ENCODE measurements at regions not wholly inside any gene's neighbourhood (a gene's known extent, or its start where the extent isn't known, plus 50 kb on each side); places are given as distances from the start of the nearest gene placed in this dataset.

DNA sequence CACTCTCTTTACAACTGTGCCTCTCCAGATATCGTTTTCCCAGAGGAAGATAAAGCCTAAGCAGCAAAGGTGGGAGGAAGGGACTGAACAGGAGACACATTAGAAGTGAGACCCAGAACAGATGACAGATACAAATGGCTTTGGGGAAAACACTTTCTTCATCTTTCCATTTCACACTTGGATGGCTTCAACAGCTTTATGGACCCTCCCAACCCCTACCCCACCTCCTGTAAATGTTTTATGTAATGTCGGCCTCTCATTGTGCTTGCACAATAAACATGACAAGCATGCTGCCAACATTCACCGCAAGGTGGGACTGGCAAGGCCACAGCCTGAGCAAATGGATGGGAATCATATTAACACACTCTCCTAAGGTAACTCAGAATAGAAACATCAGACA is 1088.6 kb downstream of the TUSC7 start:
- TF ChIP-seq, protein P1, sequence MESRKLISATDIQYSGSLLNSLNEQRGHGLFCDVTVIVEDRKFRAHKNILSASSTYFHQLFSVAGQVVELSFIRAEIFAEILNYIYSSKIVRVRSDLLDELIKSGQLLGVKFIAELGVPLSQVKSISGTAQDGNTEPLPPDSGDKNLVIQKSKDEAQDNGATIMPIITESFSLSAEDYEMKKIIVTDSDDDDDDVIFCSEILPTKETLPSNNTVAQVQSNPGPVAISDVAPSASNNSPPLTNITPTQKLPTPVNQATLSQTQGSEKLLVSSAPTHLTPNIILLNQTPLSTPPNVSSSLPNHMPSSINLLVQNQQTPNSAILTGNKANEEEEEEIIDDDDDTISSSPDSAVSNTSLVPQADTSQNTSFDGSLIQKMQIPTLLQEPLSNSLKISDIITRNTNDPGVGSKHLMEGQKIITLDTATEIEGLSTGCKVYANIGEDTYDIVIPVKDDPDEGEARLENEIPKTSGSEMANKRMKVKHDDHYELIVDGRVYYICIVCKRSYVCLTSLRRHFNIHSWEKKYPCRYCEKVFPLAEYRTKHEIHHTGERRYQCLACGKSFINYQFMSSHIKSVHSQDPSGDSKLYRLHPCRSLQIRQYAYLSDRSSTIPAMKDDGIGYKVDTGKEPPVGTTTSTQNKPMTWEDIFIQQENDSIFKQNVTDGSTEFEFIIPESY (IDR thresholded peaks at IDR 0.05; ENCODE audit: borderline replicate concordance, low read depth) = no peak
- TF ChIP-seq, protein P2, sequence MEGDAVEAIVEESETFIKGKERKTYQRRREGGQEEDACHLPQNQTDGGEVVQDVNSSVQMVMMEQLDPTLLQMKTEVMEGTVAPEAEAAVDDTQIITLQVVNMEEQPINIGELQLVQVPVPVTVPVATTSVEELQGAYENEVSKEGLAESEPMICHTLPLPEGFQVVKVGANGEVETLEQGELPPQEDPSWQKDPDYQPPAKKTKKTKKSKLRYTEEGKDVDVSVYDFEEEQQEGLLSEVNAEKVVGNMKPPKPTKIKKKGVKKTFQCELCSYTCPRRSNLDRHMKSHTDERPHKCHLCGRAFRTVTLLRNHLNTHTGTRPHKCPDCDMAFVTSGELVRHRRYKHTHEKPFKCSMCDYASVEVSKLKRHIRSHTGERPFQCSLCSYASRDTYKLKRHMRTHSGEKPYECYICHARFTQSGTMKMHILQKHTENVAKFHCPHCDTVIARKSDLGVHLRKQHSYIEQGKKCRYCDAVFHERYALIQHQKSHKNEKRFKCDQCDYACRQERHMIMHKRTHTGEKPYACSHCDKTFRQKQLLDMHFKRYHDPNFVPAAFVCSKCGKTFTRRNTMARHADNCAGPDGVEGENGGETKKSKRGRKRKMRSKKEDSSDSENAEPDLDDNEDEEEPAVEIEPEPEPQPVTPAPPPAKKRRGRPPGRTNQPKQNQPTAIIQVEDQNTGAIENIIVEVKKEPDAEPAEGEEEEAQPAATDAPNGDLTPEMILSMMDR (IDR thresholded peaks at IDR 0.05) = no peak
- TF ChIP-seq YY1 (IDR thresholded peaks at IDR 0.05; ENCODE audit: low read depth) = no peak
- no peak for TF ChIP-seq GABPA (IDR thresholded peaks at IDR 0.05; ENCODE audit: low read depth)
- TF ChIP-seq FOSL2 (IDR thresholded peaks at IDR 0.05; ENCODE audit: borderline replicate concordance, low read depth) = no peak
- TF ChIP-seq POLR2AphosphoS5 (IDR thresholded peaks at IDR 0.05; ENCODE audit: low read depth, low read length) = no peak
- TF ChIP-seq, protein P3, sequence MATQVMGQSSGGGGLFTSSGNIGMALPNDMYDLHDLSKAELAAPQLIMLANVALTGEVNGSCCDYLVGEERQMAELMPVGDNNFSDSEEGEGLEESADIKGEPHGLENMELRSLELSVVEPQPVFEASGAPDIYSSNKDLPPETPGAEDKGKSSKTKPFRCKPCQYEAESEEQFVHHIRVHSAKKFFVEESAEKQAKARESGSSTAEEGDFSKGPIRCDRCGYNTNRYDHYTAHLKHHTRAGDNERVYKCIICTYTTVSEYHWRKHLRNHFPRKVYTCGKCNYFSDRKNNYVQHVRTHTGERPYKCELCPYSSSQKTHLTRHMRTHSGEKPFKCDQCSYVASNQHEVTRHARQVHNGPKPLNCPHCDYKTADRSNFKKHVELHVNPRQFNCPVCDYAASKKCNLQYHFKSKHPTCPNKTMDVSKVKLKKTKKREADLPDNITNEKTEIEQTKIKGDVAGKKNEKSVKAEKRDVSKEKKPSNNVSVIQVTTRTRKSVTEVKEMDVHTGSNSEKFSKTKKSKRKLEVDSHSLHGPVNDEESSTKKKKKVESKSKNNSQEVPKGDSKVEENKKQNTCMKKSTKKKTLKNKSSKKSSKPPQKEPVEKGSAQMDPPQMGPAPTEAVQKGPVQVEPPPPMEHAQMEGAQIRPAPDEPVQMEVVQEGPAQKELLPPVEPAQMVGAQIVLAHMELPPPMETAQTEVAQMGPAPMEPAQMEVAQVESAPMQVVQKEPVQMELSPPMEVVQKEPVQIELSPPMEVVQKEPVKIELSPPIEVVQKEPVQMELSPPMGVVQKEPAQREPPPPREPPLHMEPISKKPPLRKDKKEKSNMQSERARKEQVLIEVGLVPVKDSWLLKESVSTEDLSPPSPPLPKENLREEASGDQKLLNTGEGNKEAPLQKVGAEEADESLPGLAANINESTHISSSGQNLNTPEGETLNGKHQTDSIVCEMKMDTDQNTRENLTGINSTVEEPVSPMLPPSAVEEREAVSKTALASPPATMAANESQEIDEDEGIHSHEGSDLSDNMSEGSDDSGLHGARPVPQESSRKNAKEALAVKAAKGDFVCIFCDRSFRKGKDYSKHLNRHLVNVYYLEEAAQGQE (IDR thresholded peaks at IDR 0.05; ENCODE audit: low read depth, low read length) = no peak
- TF ChIP-seq SMC3 (IDR thresholded peaks at IDR 0.05; ENCODE audit: low read depth, low read length) = no peak
- TF ChIP-seq, protein P4, sequence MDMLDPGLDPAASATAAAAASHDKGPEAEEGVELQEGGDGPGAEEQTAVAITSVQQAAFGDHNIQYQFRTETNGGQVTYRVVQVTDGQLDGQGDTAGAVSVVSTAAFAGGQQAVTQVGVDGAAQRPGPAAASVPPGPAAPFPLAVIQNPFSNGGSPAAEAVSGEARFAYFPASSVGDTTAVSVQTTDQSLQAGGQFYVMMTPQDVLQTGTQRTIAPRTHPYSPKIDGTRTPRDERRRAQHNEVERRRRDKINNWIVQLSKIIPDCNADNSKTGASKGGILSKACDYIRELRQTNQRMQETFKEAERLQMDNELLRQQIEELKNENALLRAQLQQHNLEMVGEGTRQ (IDR thresholded peaks at IDR 0.05; ENCODE audit: borderline replicate concordance, low read depth, low read length) = no peak
